HG03045 (cell line): ENCODE measurements at regions not wholly inside any gene's neighbourhood (a gene's known extent, or its start where the extent isn't known, plus 50 kb on each side); places are given as distances from the start of the nearest gene placed in this dataset.

Experiments
- ATAC-seq: cut with Tn5 transposase; IDR thresholded peaks from one replicate; pipeline ENCODE4 v1.9.1; 2021; ENCODE audit warnings: mild to moderate bottlenecking, moderate library complexity; ENCODE audit not compliant: unreplicated experiment

- ATAC-seq: no peak
These were observed 171.6 kb downstream of the DDX1 start for GRCh38 chr2:15763106-15763821.

GRCh38 chr2:15763822-15764682, 172.4 kb downstream of the DDX1 start:
- ATAC-seq: no peak

GRCh38 chr2:15764683-15765011, 173.0 kb downstream of the DDX1 start:
- no peak for ATAC-seq

GRCh38 chr2:15765211-15765610, 173.5 kb downstream of the DDX1 start:
- ATAC-seq: no peak

GRCh38 chr2:15765686-15766302, 174.1 kb downstream of the DDX1 start:
- no peak for ATAC-seq

- ATAC-seq: no peak
These were observed 174.0 kb upstream of the MYCN start for GRCh38 chr2:15766303-15766861.

GRCh38 chr2:15766911-15767597, 173.3 kb upstream of the MYCN start:
- no peak for ATAC-seq

GRCh38 chr2:15767679-15768078, 172.7 kb upstream of the MYCN start:
- no peak for ATAC-seq

- no peak for ATAC-seq
These were observed 172.2 kb upstream of the MYCN start for GRCh38 chr2:15768142-15768541.

GRCh38 chr2:15768615-15769014, 171.7 kb upstream of the MYCN start:
- ATAC-seq: no peak

- ATAC-seq: no peak
These were observed 171.1 kb upstream of the MYCN start for GRCh38 chr2:15769235-15769634.

GRCh38 chr2:15769676-15770547, 170.4 kb upstream of the MYCN start:
- ATAC-seq: no peak

- no peak for ATAC-seq
These were observed 169.7 kb upstream of the MYCN start for GRCh38 chr2:15770606-15771005.

- ATAC-seq: no peak
These were observed 169.2 kb upstream of the MYCN start for GRCh38 chr2:15771124-15771523.

- ATAC-seq: no peak
These were observed 168.2 kb upstream of the MYCN start for GRCh38 chr2:15772086-15772595.

GRCh38 chr2:15772681-15773080, 167.7 kb upstream of the MYCN start:
- no peak for ATAC-seq

GRCh38 chr2:15773204-15773603, 167.1 kb upstream of the MYCN start:
- no peak for ATAC-seq

- ATAC-seq: no peak
These were observed 166.5 kb upstream of the MYCN start for GRCh38 chr2:15773846-15774245.

- no peak for ATAC-seq
These were observed 164.4 kb upstream of the MYCN start for GRCh38 chr2:15775753-15776628.
